ENCODE measurements at regions not wholly inside any gene's neighbourhood (a gene's known extent, or its start where the extent isn't known, plus 50 kb on each side); places are given as distances from the start of the nearest gene placed in this dataset.

GRCh38 chr10:124165827-124166226, 72.4 kb upstream of the CHST15 start:
- DNase-seq, result no peak
- H3K27me3 ChIP-seq (ENCODE audit: control insufficient read depth, insufficient read depth, low read length), result no peaks in the 10 kb centered on the region
- no peaks in the 10 kb centered on the region for H3K36me3 ChIP-seq (replicated peaks; ENCODE audit: control insufficient read depth, insufficient read depth, low read length)
- H3K4me3 ChIP-seq (ENCODE audit: insufficient read depth, low read depth, low read length), result no peak overlapping the region

DNA sequence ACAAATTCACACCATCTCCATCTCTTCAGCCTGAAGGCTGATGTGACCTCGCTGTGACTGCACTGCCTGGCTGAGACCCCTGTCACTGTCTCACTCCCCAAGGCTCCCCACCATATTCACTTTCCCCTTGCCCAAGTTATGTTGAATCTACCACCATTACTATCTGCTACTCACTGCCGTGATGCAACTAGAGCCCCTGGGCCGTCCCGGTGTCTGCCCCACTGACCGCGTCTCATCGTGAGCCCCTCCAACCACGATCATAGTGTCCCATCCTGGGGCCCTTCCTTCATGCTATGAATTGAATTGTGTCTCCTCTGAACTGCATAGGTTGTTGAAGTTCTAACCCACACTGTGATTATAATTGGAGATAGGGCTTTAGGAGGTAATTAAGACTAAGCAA, 71.9 kb upstream of the CHST15 start:
- no peak for DNase-seq
- H3K4me3 ChIP-seq (ENCODE audit: insufficient read depth, low read depth, low read length), result no peak overlapping the region
- H3K36me3 ChIP-seq (replicated peaks; ENCODE audit: control insufficient read depth, insufficient read depth, low read length), result no peaks in the 10 kb centered on the region
- H3K27me3 ChIP-seq (ENCODE audit: control insufficient read depth, insufficient read depth, low read length), result no peaks in the 10 kb centered on the region

- Histone ChIP-seq H3K27me3 (ENCODE audit: control insufficient read depth, insufficient read depth, low read length) (no peaks in the 10 kb centered on the region), H3K36me3 (replicated peaks; ENCODE audit: control insufficient read depth, insufficient read depth, low read length) (no peaks in the 10 kb centered on the region), H3K4me3 (ENCODE audit: insufficient read depth, low read depth, low read length) (no peak overlapping the region)
- no peak for DNase-seq
Measured at GRCh38 chr10:124164264-124164663, 70.9 kb upstream of the CHST15 start.

DNA sequence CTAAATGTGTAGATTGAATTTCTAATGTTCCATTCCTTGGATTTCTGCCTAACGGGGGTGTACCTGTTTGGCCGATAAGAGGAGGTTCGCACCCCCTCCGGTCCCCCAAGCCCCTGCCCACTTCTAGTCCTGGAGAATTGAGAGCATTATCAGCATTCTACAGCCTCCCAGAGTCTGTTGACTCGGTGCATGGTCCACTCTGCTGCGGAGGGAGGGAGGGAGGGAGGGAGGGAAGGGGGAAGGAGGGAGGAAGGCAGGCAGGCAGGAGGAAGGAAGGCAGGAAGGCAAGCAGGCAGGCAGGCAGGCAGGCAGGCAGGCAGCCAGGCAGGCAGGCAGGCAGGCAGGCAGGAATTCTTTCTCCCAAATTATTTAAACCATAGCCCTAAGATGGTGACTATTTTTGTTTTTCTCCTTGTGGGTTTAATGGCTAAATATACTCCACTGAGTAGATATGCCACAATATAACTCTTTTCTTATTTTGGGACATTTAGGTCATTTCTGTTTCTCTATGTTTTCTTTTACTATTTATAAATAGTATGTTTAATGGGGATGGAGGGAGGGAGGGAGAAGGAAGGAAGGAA, 69.5 kb upstream of the CHST15 start:
- Histone ChIP-seq H3K36me3 (replicated peaks; ENCODE audit: control insufficient read depth, insufficient read depth, low read length) (no peaks in the 10 kb centered on the region), H3K27me3 (ENCODE audit: control insufficient read depth, insufficient read depth, low read length) (peaks cover 1% of the 10 kb centered on the region; the same call in 1 of the 2 replicates), H3K4me3 (ENCODE audit: insufficient read depth, low read depth, low read length) (no peak overlapping the region)
- no peak for DNase-seq

DNA sequence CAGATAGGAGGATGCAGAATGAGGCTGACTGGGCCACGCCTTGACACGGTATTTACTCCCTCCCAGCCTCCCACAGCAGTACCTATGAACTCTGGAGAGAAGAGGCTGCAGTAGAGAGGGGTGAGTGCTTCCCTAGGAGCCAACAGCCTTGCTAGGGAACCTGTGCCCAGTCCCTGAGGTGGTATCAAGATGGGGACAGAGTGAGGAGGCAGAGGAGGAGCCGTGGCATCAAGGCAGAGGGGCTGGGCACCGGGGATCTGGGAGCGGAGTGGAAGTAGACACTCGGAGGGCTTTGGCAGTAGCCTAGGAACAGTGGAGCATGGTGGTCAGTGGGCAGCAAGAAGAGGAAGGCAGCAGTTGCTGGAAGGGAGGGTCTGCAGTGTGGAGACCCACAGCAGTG, 68.7 kb upstream of the CHST15 start:
- H3K36me3 ChIP-seq (replicated peaks; ENCODE audit: control insufficient read depth, insufficient read depth, low read length), result no peaks in the 10 kb centered on the region
- no peak overlapping the region for H3K4me3 ChIP-seq (ENCODE audit: insufficient read depth, low read depth, low read length)
- no peak for DNase-seq
- peaks cover 1% of the 10 kb centered on the region; the same call in 1 of the 2 replicates for H3K27me3 ChIP-seq (ENCODE audit: control insufficient read depth, insufficient read depth, low read length)

GRCh38 chr10:124161601-124162000, 68.2 kb upstream of the CHST15 start:
- peaks cover 1% of the 10 kb centered on the region; the same call in 1 of the 2 replicates for H3K27me3 ChIP-seq (ENCODE audit: control insufficient read depth, insufficient read depth, low read length)
- no peaks in the 10 kb centered on the region for H3K36me3 ChIP-seq (replicated peaks; ENCODE audit: control insufficient read depth, insufficient read depth, low read length)
- H3K4me3 ChIP-seq (ENCODE audit: insufficient read depth, low read depth, low read length), result no peak overlapping the region
- no peak for DNase-seq

DNA sequence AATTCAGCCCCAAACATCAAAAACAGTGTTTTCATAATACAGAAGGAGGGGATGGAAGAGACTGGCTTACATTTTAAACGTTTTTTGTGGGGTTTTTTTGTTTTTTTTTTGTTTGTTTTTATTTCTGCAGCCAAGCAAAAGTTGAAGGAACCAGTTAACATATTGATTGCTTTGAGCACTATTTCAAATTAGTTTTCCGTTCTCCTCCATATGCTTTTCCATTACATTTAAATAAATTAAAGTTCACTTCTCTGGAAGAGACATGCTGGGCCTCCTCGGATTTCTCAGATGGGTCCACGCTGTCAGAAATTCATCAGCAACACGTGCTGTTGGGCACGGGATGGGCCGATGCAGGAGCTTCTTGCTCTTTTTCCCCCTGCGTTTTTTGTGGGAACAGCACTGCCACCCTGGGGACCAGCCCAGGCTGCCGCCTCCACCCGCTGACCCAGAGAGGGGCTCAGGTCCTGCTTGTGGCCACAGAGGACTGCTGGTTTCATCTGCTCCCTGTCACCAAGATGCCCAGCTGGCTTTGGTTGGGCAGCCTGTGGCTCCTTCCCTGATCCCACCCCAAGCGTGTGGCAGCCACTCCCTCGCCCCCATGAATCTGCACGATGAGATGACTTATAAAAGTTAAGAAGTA, 67.7 kb upstream of the CHST15 start:
- Histone ChIP-seq H3K36me3 (replicated peaks; ENCODE audit: control insufficient read depth, insufficient read depth, low read length) (no peaks in the 10 kb centered on the region), H3K27me3 (ENCODE audit: control insufficient read depth, insufficient read depth, low read length) (peaks cover 1% of the 10 kb centered on the region; the same call in 1 of the 2 replicates), H3K4me3 (ENCODE audit: insufficient read depth, low read depth, low read length) (no peak overlapping the region)
- no peak for DNase-seq

DNA sequence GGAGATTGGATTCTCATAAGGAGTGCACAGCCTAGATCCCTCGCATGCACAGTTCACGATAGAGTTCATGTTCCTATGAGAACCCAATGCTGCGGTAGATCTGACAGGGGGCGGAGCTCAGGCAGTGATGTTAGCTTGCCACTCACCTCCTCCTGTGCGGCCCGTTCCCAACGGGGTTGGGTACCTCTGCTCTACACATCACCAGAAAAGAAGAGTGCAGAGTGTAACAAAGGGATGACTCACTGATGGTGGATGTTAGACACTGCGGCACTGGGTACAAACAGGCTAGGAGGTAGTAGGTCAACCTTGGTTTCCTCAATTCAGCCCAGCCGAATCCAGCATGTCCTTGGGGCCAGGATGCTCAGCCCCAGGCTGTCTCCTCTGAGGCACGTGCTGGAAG, 66.8 kb upstream of the CHST15 start:
- peaks cover 1% of the 10 kb centered on the region; the same call in 1 of the 2 replicates for H3K27me3 ChIP-seq (ENCODE audit: control insufficient read depth, insufficient read depth, low read length)
- no peak overlapping the region for H3K4me3 ChIP-seq (ENCODE audit: insufficient read depth, low read depth, low read length)
- no peaks in the 10 kb centered on the region for H3K36me3 ChIP-seq (replicated peaks; ENCODE audit: control insufficient read depth, insufficient read depth, low read length)
- DNase-seq, result no peak

DNA sequence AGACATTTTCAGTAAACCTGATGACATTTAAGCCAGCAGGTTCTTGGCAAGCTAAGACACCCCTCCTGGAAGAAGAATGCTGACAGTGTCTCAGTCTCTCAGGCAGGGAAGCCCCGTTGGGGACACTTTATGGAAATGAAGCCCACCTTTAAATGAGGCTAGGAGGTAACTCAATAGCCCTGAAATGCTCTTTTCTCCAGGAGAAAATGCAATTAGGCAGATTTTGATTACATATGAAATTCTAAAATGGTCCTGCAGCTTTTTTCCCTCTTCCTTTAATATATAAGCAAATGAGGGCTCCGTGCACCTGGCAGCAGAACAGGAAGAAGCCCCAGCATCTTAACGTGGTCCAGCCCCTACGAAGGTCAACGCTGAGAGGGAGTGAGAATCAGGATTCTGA, 65.8 kb upstream of the CHST15 start:
- H3K36me3 ChIP-seq (replicated peaks; ENCODE audit: control insufficient read depth, insufficient read depth, low read length), result no peaks in the 10 kb centered on the region
- peaks cover 1% of the 10 kb centered on the region; the same call in 1 of the 2 replicates for H3K27me3 ChIP-seq (ENCODE audit: control insufficient read depth, insufficient read depth, low read length)
- DNase-seq, result no peak
- no peak overlapping the region for H3K4me3 ChIP-seq (ENCODE audit: insufficient read depth, low read depth, low read length)

- peaks cover 1% of the 10 kb centered on the region; the same call in 1 of the 2 replicates for H3K27me3 ChIP-seq (ENCODE audit: control insufficient read depth, insufficient read depth, low read length)
- no peak for DNase-seq
Measured at GRCh38 chr10:124158592-124158991, 65.2 kb upstream of the CHST15 start.

DNA sequence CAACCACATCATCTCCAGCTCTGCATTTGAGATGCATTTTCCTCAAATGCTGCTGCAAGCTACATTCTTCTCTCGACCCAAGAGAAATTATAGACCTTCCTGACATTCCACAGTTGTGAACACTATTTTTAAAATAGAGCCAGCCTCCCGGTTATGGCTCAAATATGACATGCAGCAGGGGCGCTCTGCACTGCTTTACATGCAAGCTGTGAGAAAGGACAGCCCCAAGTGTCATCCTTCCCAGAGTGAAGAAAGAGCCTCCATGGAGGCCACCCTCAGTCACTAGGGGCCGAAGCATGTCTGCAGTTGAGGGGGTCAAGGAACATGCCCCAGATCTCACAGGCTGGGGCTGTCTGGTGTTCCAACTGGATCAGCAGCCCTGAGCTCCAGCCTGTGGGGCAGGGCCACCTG, 63.9 kb upstream of the CHST15 start:
- Histone ChIP-seq H3K36me3 (replicated peaks; ENCODE audit: control insufficient read depth, insufficient read depth, low read length) (no peaks in the 10 kb centered on the region), H3K27me3 (ENCODE audit: control insufficient read depth, insufficient read depth, low read length) (peaks cover 1% of the 10 kb centered on the region; the same call in 1 of the 2 replicates), H3K4me3 (ENCODE audit: insufficient read depth, low read depth, low read length) (no peak overlapping the region)
- no peak for DNase-seq

More at GRCh38 chr10:124158592-124158991, 65.2 kb upstream of the CHST15 start:
- no peaks in the 10 kb centered on the region for H3K36me3 ChIP-seq (replicated peaks; ENCODE audit: control insufficient read depth, insufficient read depth, low read length)
- H3K4me3 ChIP-seq (ENCODE audit: insufficient read depth, low read depth, low read length), result no peak overlapping the region

DNA sequence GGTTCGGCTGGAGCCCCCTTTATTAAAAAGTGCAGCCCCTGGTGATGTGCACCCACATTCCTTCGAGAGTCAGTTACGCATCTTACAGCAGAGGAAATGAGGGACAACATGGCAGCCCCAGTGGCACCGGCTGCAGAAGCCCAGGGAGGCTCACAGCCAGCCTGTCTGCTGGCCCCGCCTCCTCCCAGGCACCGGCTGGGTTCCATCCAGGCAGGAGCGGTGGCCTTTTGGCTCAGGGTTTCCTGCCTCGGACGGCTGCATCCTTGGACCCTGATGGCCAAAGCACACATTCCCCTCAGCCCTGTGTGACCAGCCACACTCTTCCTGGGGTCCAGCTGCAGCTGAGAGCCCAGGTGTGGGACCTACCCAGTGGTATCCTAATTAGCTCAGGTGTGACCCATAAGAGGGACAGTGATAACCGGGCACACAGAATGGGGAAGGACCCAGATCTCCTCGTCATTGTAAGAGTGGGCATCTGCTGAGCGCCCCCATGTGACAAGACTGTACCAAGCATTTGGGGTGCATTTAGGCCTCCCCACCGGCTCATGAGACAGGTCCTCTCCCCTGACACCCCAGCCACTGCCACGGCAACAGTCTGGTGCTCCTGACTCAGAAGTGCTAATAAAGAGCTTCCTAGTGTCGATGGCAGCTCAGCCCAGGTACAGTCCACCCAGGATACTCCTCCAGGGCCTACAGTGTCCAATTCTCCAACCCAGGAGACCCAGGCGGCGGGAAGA, 63.3 kb upstream of the CHST15 start:
- Histone ChIP-seq H3K36me3 (replicated peaks; ENCODE audit: control insufficient read depth, insufficient read depth, low read length) (no peaks in the 10 kb centered on the region), H3K4me3 (ENCODE audit: insufficient read depth, low read depth, low read length) (no peak overlapping the region), H3K27me3 (ENCODE audit: control insufficient read depth, insufficient read depth, low read length) (peaks cover 1% of the 10 kb centered on the region; the same call in 1 of the 2 replicates)
- DNase-seq, result peak; percentile 84

- Histone ChIP-seq H3K36me3 (replicated peaks; ENCODE audit: control insufficient read depth, insufficient read depth, low read length) (no peaks in the 10 kb centered on the region), H3K4me3 (ENCODE audit: insufficient read depth, low read depth, low read length) (no peak overlapping the region), H3K27me3 (ENCODE audit: control insufficient read depth, insufficient read depth, low read length) (peaks cover 1% of the 10 kb centered on the region; the same call in 1 of the 2 replicates)
- no peak for DNase-seq
Measured at GRCh38 chr10:124155781-124156435, 62.5 kb upstream of the CHST15 start.

DNA sequence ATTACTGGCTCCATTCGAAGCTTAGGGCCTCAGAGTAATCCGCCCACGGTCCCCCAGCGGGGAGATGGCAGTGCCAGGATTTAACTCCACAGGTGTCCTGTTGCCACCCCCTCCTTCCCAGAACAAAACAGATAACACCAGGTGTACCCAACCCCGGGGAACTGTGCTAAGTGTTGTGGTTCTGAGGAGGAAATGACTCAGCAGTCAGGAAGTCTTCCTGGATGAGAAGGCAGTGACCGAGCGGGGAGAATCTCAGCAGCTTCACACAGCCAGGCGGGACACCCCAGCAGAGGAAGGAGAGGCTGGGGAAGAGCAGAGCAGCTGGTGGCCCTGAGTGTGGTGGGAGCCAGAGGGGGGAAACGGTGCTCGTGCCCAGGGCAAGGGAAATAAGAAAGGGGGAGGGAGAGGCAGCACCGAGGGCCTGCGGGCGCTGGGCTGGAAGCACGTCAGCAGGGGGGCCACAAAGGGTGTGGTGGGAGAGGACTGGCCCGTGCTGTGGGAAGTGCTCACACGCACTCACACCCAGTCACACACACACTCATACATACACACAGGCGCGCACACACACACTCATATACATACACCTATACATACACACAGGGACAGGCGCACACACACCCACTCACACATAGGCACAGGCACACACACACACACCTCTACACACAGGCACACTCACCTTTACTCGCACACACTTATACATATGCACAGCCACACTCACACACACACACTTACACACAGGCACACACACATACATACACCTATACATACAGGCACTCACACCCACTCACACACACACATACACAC, 59.8 kb upstream of the CHST15 start:
- no peak overlapping the region for H3K4me3 ChIP-seq (ENCODE audit: insufficient read depth, low read depth, low read length)
- H3K27me3 ChIP-seq (ENCODE audit: control insufficient read depth, insufficient read depth, low read length), result no peaks in the 10 kb centered on the region
- H3K36me3 ChIP-seq (replicated peaks; ENCODE audit: control insufficient read depth, insufficient read depth, low read length), result no peaks in the 10 kb centered on the region
- peak; percentile 75 for DNase-seq
